ENCODE measurements at regions not wholly inside any gene's neighbourhood (a gene's known extent, or its start where the extent isn't known, plus 50 kb on each side); places are given as distances from the start of the nearest gene placed in this dataset.

GRCh38 chr5:124280079-124280478, 466.4 kb downstream of the ZNF608 start:
- whole genome bisulfite sequencing (ENCODE audit: extremely low coverage, insufficient coverage, low lambda C conversion rate): no CpG with 5 or more reads among the region's 4 CpGs
- H3K56ac ChIP-seq (ENCODE audit: low read length): peak overlapping the region; percentile 26
- peak overlapping the region; percentile 89 for H2AK5ac ChIP-seq (ENCODE audit: low read length)
- no peak overlapping the region for H3K23ac ChIP-seq (ENCODE audit: low read length)
- H3K27ac ChIP-seq (ENCODE audit: low read depth, low read length): no peak overlapping the region
- no peak overlapping the region for H3K4me2 ChIP-seq (ENCODE audit: low read length)
- H2BK5ac ChIP-seq (ENCODE audit: low read length): peak overlapping the region; percentile 77
- H3K9ac ChIP-seq (ENCODE audit: low read length): no peak overlapping the region
- H3K79me1 ChIP-seq (ENCODE audit: low read length): no peaks in the 10 kb centered on the region
- H3K4ac ChIP-seq (ENCODE audit: low read depth, low read length): peak overlapping the region; percentile 91
- no peak overlapping the region for H4K8ac ChIP-seq (ENCODE audit: low read depth, low read length)
- no peaks in the 10 kb centered on the region for H3K79me2 ChIP-seq (ENCODE audit: control insufficient read depth, insufficient read depth, low read length)
- peak overlapping the region; percentile 78 for H2BK120ac ChIP-seq (ENCODE audit: low read depth, low read length)
- no peak overlapping the region for H4K5ac ChIP-seq (ENCODE audit: low read length)
- H3K18ac ChIP-seq (ENCODE audit: low read length): peak overlapping the region; percentile 90
- no peaks in the 10 kb centered on the region for H3K27me3 ChIP-seq (ENCODE audit: insufficient read depth, low read length, poor library complexity)
- DNase-seq: no peak
- peaks cover 5% of the 10 kb centered on the region for H3K4me1 ChIP-seq (ENCODE audit: control insufficient read depth, low read depth, low read length)
- no peak overlapping the region for H3K4me3 ChIP-seq (ENCODE audit: low read length)
- peak overlapping the region; percentile 78 for H2BK15ac ChIP-seq (replicated peaks; ENCODE audit: low read depth)
- H3K36me3 ChIP-seq (ENCODE audit: control insufficient read depth, insufficient read depth, low read length): no peaks in the 10 kb centered on the region

DNA sequence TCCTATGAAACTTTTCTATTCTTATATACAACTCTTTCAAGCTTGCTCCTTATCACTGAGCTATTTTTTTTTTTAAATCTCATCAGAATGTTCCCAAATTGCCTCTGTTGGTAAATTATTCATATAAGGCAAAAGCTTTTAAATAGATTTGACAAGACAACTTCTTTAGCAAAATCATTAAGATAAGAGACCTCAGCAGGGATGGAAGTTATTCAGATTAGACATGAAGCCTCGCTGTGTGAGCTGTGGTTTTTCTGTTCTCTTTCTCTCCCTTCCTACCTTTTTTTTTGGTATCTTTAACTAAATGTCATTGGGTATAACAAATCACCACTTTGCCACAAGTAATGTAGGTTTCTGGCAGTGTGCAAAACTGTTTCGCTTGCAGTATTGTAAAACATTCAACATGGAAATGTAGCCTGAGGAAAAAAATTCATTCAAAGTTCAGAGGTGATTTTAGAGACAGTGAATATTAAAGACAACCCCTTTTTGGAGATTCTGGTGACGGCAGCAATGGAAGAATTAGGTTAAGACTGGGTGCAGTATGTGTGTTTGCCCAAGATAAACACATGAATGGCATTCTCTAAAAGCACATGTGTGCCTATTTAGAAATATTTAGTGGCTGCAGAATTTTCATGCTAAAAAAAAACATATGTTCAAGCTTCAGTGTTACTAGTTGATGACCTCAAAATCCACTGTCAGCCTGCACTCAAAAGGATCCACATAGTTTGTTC, 467.1 kb downstream of the ZNF608 start:
- H3K79me1 ChIP-seq (ENCODE audit: low read length): no peaks in the 10 kb centered on the region
- H3K4me2 ChIP-seq (ENCODE audit: low read length): no peak overlapping the region
- no peak overlapping the region for H2AK5ac ChIP-seq (ENCODE audit: low read length)
- H3K9ac ChIP-seq (ENCODE audit: low read length): peak overlapping the region; percentile 15
- H2BK15ac ChIP-seq (replicated peaks; ENCODE audit: low read depth): peak overlapping the region; percentile 78
- no peaks in the 10 kb centered on the region for H3K79me2 ChIP-seq (ENCODE audit: control insufficient read depth, insufficient read depth, low read length)
- no peak overlapping the region for H3K4ac ChIP-seq (ENCODE audit: low read depth, low read length)
- WGBS (ENCODE audit: extremely low coverage, insufficient coverage, low lambda C conversion rate): no CpG with 5 or more reads among the region's 3 CpGs
- H4K8ac ChIP-seq (ENCODE audit: low read depth, low read length): no peak overlapping the region
- no peak overlapping the region for H4K5ac ChIP-seq (ENCODE audit: low read length)
- H3K18ac ChIP-seq (ENCODE audit: low read length): peak overlapping the region; percentile 65
- H3K4me3 ChIP-seq (ENCODE audit: low read length): no peak overlapping the region
- H3K56ac ChIP-seq (ENCODE audit: low read length): peak overlapping the region; percentile 59
- no peak overlapping the region for H2BK120ac ChIP-seq (ENCODE audit: low read depth, low read length)
- peak; percentile 85 for DNase-seq
- H3K4me1 ChIP-seq (ENCODE audit: control insufficient read depth, low read depth, low read length): peaks cover 5% of the 10 kb centered on the region
- H3K36me3 ChIP-seq (ENCODE audit: control insufficient read depth, insufficient read depth, low read length): no peaks in the 10 kb centered on the region
- no peak overlapping the region for H3K27ac ChIP-seq (ENCODE audit: low read depth, low read length)
- H2BK5ac ChIP-seq (ENCODE audit: low read length): peak overlapping the region; percentile 76
- no peak overlapping the region for H3K23ac ChIP-seq (ENCODE audit: low read length)
- H3K27me3 ChIP-seq (ENCODE audit: insufficient read depth, low read length, poor library complexity): no peaks in the 10 kb centered on the region

GRCh38 chr5:124278636-124279035, 467.8 kb downstream of the ZNF608 start:
- Histone ChIP-seq H3K27me3 (ENCODE audit: insufficient read depth, low read length, poor library complexity) (no peaks in the 10 kb centered on the region), H3K56ac (ENCODE audit: low read length) (peak overlapping the region; percentile 65), H4K5ac (ENCODE audit: low read length) (no peak overlapping the region), H2BK120ac (ENCODE audit: low read depth, low read length) (peak overlapping the region; percentile 73), H2AK5ac (ENCODE audit: low read length) (peak overlapping the region; percentile 65), H2BK15ac (replicated peaks; ENCODE audit: low read depth) (no peak overlapping the region), H2BK5ac (ENCODE audit: low read length) (peak overlapping the region; percentile 88), H3K4me3 (ENCODE audit: low read length) (no peak overlapping the region), H3K27ac (ENCODE audit: low read depth, low read length) (peak overlapping the region; percentile 15), H3K9ac (ENCODE audit: low read length) (no peak overlapping the region), H3K79me2 (ENCODE audit: control insufficient read depth, insufficient read depth, low read length) (no peaks in the 10 kb centered on the region), H3K4ac (ENCODE audit: low read depth, low read length) (no peak overlapping the region), H3K23ac (ENCODE audit: low read length) (no peak overlapping the region), H3K4me1 (ENCODE audit: control insufficient read depth, low read depth, low read length) (peaks cover 5% of the 10 kb centered on the region), H3K18ac (ENCODE audit: low read length) (peak overlapping the region; percentile 80), H3K36me3 (ENCODE audit: control insufficient read depth, insufficient read depth, low read length) (no peaks in the 10 kb centered on the region), H3K4me2 (ENCODE audit: low read length) (no peak overlapping the region), H3K79me1 (ENCODE audit: low read length) (no peaks in the 10 kb centered on the region), H4K8ac (ENCODE audit: low read depth, low read length) (no peak overlapping the region)
- WGBS (ENCODE audit: extremely low coverage, insufficient coverage, low lambda C conversion rate): no CpG with 5 or more reads among the region's 3 CpGs
- DNase-seq: no peak

DNA sequence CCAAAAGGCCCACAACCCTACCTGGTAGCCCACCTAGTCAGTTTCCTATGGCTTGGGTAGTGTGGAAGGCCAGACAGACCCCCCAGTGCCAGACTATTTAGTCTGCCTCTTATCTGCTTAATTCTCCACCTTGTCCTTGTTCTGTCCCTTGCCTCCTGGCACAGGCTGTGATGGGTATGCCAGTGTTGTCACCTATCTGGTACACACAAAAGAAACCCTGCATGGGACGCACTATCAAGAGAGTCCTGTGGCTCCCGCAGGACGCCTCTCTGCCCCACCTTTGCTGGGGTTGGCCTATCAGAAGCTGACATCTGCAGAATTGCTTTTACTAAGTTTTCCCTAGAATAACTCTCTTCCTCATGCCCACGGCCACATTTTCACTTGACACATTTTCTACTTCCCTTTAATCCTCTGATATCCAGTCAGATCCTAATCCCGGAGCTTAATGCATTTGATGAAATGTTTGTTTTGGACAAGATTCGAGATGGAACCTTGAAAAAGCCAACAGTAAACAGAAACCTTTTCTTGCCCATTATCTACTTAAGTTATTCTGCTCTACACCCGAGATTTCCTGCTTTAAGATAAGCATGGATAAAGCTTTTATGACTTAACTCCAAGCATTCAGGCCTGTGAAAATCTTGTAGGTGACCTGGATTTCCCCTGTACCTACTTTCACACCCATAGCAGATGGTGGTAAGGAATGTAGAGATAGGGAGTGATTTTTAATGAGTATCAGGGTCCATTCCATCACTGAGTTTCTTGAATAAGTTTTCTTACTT, 468.5 kb downstream of the ZNF608 start:
- H2BK120ac ChIP-seq (ENCODE audit: low read depth, low read length): no peak overlapping the region
- no peaks in the 10 kb centered on the region for H3K79me1 ChIP-seq (ENCODE audit: low read length)
- no peak overlapping the region for H3K4me3 ChIP-seq (ENCODE audit: low read length)
- H3K36me3 ChIP-seq (ENCODE audit: control insufficient read depth, insufficient read depth, low read length): no peaks in the 10 kb centered on the region
- H3K27me3 ChIP-seq (ENCODE audit: insufficient read depth, low read length, poor library complexity): no peaks in the 10 kb centered on the region
- DNase-seq: peak; percentile 95
- no peak overlapping the region for H3K4me2 ChIP-seq (ENCODE audit: low read length)
- H3K56ac ChIP-seq (ENCODE audit: low read length): peak overlapping the region; percentile 63
- no peak overlapping the region for H4K5ac ChIP-seq (ENCODE audit: low read length)
- no peaks in the 10 kb centered on the region for H3K79me2 ChIP-seq (ENCODE audit: control insufficient read depth, insufficient read depth, low read length)
- no peak overlapping the region for H3K23ac ChIP-seq (ENCODE audit: low read length)
- H3K9ac ChIP-seq (ENCODE audit: low read length): no peak overlapping the region
- no peak overlapping the region for H2AK5ac ChIP-seq (ENCODE audit: low read length)
- H4K8ac ChIP-seq (ENCODE audit: low read depth, low read length): no peak overlapping the region
- no peak overlapping the region for H2BK15ac ChIP-seq (replicated peaks; ENCODE audit: low read depth)
- WGBS (ENCODE audit: extremely low coverage, insufficient coverage, low lambda C conversion rate): no CpG with 5 or more reads among the region's 7 CpGs
- no peak overlapping the region for H3K4ac ChIP-seq (ENCODE audit: low read depth, low read length)
- H3K4me1 ChIP-seq (ENCODE audit: control insufficient read depth, low read depth, low read length): peaks cover 5% of the 10 kb centered on the region
- H2BK5ac ChIP-seq (ENCODE audit: low read length): peak overlapping the region; percentile 79
- peak overlapping the region; percentile 61 for H3K27ac ChIP-seq (ENCODE audit: low read depth, low read length)
- no peak overlapping the region for H3K18ac ChIP-seq (ENCODE audit: low read length)

- H3K23ac ChIP-seq (ENCODE audit: low read length): no peak overlapping the region
- H3K4me3 ChIP-seq (ENCODE audit: low read length): no peak overlapping the region
- peak overlapping the region; percentile 64 for H2BK15ac ChIP-seq (replicated peaks; ENCODE audit: low read depth)
- no peak overlapping the region for H3K27ac ChIP-seq (ENCODE audit: low read depth, low read length)
- H3K27me3 ChIP-seq (ENCODE audit: insufficient read depth, low read length, poor library complexity): no peaks in the 10 kb centered on the region
- no peak overlapping the region for H4K5ac ChIP-seq (ENCODE audit: low read length)
- no peaks in the 10 kb centered on the region for H3K79me1 ChIP-seq (ENCODE audit: low read length)
- no peak overlapping the region for H4K8ac ChIP-seq (ENCODE audit: low read depth, low read length)
- no peak overlapping the region for H2BK5ac ChIP-seq (ENCODE audit: low read length)
- H2AK5ac ChIP-seq (ENCODE audit: low read length): no peak overlapping the region
- H3K4me1 ChIP-seq (ENCODE audit: control insufficient read depth, low read depth, low read length): peaks cover 5% of the 10 kb centered on the region
- no peak overlapping the region for H3K9ac ChIP-seq (ENCODE audit: low read length)
- H3K56ac ChIP-seq (ENCODE audit: low read length): no peak overlapping the region
- peak overlapping the region; percentile 96 for H3K18ac ChIP-seq (ENCODE audit: low read length)
- H2BK120ac ChIP-seq (ENCODE audit: low read depth, low read length): peak overlapping the region; percentile 54
- no peak overlapping the region for H3K4me2 ChIP-seq (ENCODE audit: low read length)
- H3K79me2 ChIP-seq (ENCODE audit: control insufficient read depth, insufficient read depth, low read length): no peaks in the 10 kb centered on the region
- no peaks in the 10 kb centered on the region for H3K36me3 ChIP-seq (ENCODE audit: control insufficient read depth, insufficient read depth, low read length)
- H3K4ac ChIP-seq (ENCODE audit: low read depth, low read length): peak overlapping the region; percentile 70
- DNase-seq: no peak
- WGBS (ENCODE audit: extremely low coverage, insufficient coverage, low lambda C conversion rate): no CpG with 5 or more reads among the region's 3 CpGs
Observed at GRCh38 chr5:124276166-124276565, 470.3 kb downstream of the ZNF608 start.

All from mesendoderm (in vitro differentiated cells).